HepG2 (cell line): ENCODE measurements at regions not wholly inside any gene's neighbourhood (a gene's known extent, or its start where the extent isn't known, plus 50 kb on each side); places are given as distances from the start of the nearest gene placed in this dataset.
A peak's percentile ranks its signal among the peaks of the same experiment; 100 is the strongest.

Source experiments
- AHR ChIP-seq: IDR thresholded peaks from 2 replicates; pipeline ENCODE4 v1.6.1; 2018; ENCODE audit warnings: missing genetic modification reagents, missing compliant biosample characterization
- EP300 ChIP-seq, 3 experiments: sonication (generic) in 1 of 3; formaldehyde crosslinking in 1 of 3; IDR thresholded peaks; 2 replicates each; pipeline versions ENCODE4 v1.5.1 to v1.6.1; 2011 to 2020; ENCODE audit warnings: low read depth in 2 of 3, low read length in 2 of 3, borderline replicate concordance in 1 of 3, improper control_type of control experiment in 1 of 3, mild to moderate bottlenecking in 1 of 3, missing genetic modification reagents in 1 of 3, moderate library complexity in 1 of 3
- FOXP1 ChIP-seq, 2 experiments: fragments of 450-650 bp in 1 of 2; IDR thresholded peaks; 2 replicates each; pipeline ENCODE4 v1.6.1; 2017 to 2018; ENCODE audit warnings: antibody characterized with exemption in 1 of 2
- GTF2F1 ChIP-seq: fragments of 150-350 bp; IDR thresholded peaks from 2 replicates; pipeline ENCODE4 v1.6.1; 2014; ENCODE audit warnings: low read length
- HMG20A ChIP-seq: IDR thresholded peaks from 2 replicates; pipeline ENCODE4 v1.6.1; 2016; ENCODE audit warnings: borderline replicate concordance
- HOXA7 ChIP-seq: sonication (generic); formaldehyde crosslinking; IDR thresholded peaks from 2 replicates; pipeline ENCODE4 v1.8.1; 2022; ENCODE audit warnings: mild to moderate bottlenecking, missing genetic modification reagents, moderate library complexity
- IRF2 ChIP-seq: IDR thresholded peaks from 2 replicates; pipeline ENCODE4 v1.6.1; 2018; ENCODE audit warnings: missing genetic modification reagents, missing compliant biosample characterization
- KAT7 ChIP-seq: IDR thresholded peaks from 2 replicates; pipeline ENCODE4 v1.6.1; 2018; ENCODE audit warnings: borderline replicate concordance, missing compliant biosample characterization
- SRSF1 ChIP-seq: fragments of 200-400 bp; formaldehyde crosslinking; optimal IDR thresholded peaks from 2 replicates; pipeline ENCODE3; 2017; ENCODE audit warnings: mild to moderate bottlenecking, low read depth, low read length, moderate library complexity
- ZNF496 ChIP-seq: sonication (generic); formaldehyde crosslinking; IDR thresholded peaks from 2 replicates; pipeline ENCODE4 v1.8.1; 2023; ENCODE audit warnings: mild to moderate bottlenecking, moderate library complexity, missing genetic modification reagents; ENCODE audit not compliant: insufficient replicate concordance
- ZNF773 ChIP-seq: sonication (generic); formaldehyde crosslinking; IDR thresholded peaks from 2 replicates; pipeline ENCODE4 v1.4.0; 2020; ENCODE audit warnings: missing genetic modification reagents, borderline replicate concordance
- ZNF841 ChIP-seq: sonication (generic); formaldehyde crosslinking; IDR thresholded peaks from 2 replicates; pipeline ENCODE4 v1.8.1; 2023; ENCODE audit warnings: missing genetic modification reagents, borderline replicate concordance
- ZSCAN12 ChIP-seq: sonication (generic); formaldehyde crosslinking; IDR thresholded peaks from 2 replicates; pipeline ENCODE4 v1.9.0; 2021; ENCODE audit warnings: mild to moderate bottlenecking, missing genetic modification reagents
- TF ChIP-seq, protein P1 (sequence below): IDR thresholded peaks from 2 replicates; pipeline ENCODE4 v1.4.0; 2020; ENCODE audit warnings: mild to moderate bottlenecking, missing genetic modification reagents
- TF ChIP-seq, protein P2 (sequence below): sonication (generic); formaldehyde crosslinking; IDR thresholded peaks from 2 replicates; pipeline ENCODE4 v1.5.0; 2020; ENCODE audit warnings: mild to moderate bottlenecking, missing genetic modification reagents
- TF ChIP-seq, protein P3 (sequence below): sonication (generic); formaldehyde crosslinking; IDR thresholded peaks from 2 replicates; pipeline ENCODE4 v1.4.0; 2020; ENCODE audit warnings: missing genetic modification reagents
- TF ChIP-seq, protein P4 (sequence below): sonication (generic); formaldehyde crosslinking; IDR thresholded peaks from 2 replicates; pipeline ENCODE4 v1.4.0; 2020; ENCODE audit warnings: missing genetic modification reagents, borderline replicate concordance

DNA sequence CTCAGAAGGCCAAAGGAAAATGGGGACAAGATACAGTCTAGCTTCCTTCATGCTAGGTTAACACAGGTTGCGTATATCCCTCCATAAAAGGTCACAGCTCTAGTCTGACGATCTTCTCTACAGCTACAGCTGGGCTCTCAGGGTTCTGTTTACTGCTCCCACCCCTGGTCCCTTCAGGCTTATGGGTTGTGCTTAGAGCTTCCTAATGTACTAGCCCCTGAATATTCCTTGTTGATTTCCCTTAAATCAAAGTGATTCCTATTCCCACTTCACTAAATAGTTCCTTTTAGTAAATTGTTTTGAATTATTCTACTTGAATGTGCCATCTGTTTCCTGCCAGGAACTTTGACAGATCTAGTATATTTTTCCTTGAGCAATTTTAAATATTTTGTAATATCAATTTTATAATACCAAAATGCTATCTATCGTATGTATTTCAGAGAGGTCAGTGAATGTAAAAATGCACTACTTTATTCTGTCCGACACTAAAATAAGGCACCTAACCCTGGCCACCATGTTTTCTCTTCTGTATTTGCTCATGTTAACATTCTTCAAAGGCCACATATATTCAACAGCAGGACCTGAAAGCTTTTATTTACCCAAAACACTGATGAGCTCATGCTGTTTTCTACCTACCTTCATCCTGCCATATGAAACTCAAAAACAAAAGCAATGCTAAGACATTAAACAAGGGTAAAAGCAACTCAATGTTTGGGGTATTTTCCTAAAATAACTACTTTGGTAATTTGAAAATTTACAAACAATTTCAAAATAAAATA lies 92.8 kb upstream of the TGFBR2 start (continued):
- TF ChIP-seq, protein P1, sequence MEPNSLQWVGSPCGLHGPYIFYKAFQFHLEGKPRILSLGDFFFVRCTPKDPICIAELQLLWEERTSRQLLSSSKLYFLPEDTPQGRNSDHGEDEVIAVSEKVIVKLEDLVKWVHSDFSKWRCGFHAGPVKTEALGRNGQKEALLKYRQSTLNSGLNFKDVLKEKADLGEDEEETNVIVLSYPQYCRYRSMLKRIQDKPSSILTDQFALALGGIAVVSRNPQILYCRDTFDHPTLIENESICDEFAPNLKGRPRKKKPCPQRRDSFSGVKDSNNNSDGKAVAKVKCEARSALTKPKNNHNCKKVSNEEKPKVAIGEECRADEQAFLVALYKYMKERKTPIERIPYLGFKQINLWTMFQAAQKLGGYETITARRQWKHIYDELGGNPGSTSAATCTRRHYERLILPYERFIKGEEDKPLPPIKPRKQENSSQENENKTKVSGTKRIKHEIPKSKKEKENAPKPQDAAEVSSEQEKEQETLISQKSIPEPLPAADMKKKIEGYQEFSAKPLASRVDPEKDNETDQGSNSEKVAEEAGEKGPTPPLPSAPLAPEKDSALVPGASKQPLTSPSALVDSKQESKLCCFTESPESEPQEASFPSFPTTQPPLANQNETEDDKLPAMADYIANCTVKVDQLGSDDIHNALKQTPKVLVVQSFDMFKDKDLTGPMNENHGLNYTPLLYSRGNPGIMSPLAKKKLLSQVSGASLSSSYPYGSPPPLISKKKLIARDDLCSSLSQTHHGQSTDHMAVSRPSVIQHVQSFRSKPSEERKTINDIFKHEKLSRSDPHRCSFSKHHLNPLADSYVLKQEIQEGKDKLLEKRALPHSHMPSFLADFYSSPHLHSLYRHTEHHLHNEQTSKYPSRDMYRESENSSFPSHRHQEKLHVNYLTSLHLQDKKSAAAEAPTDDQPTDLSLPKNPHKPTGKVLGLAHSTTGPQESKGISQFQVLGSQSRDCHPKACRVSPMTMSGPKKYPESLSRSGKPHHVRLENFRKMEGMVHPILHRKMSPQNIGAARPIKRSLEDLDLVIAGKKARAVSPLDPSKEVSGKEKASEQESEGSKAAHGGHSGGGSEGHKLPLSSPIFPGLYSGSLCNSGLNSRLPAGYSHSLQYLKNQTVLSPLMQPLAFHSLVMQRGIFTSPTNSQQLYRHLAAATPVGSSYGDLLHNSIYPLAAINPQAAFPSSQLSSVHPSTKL (CRISPR knock-in tag), result peak; percentile 68
- TF ChIP-seq FOXP1 (IDR thresholded peaks at IDR 0.05), result no peak
- TF ChIP-seq FOXP1 (CRISPR knock-in tag; IDR thresholded peaks at IDR 0.05), result peak; percentile 59
- TF ChIP-seq, protein P2, sequence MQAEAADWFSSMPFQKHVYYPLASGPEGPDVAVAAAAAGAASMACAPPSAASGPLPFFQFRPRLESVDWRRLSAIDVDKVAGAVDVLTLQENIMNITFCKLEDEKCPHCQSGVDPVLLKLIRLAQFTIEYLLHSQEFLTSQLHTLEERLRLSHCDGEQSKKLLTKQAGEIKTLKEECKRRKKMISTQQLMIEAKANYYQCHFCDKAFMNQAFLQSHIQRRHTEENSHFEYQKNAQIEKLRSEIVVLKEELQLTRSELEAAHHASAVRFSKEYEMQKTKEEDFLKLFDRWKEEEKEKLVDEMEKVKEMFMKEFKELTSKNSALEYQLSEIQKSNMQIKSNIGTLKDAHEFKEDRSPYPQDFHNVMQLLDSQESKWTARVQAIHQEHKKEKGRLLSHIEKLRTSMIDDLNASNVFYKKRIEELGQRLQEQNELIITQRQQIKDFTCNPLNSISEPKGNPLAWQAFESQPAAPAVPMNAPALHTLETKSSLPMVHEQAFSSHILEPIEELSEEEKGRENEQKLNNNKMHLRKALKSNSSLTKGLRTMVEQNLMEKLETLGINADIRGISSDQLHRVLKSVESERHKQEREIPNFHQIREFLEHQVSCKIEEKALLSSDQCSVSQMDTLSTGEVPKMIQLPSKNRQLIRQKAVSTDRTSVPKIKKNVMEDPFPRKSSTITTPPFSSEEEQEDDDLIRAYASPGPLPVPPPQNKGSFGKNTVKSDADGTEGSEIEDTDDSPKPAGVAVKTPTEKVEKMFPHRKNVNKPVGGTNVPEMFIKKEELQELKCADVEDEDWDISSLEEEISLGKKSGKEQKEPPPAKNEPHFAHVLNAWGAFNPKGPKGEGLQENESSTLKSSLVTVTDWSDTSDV (CRISPR knock-in tag), result no peak
- no peak for TF ChIP-seq ZNF841 (CRISPR knock-in tag)
- no peak for TF ChIP-seq GTF2F1
- TF ChIP-seq, protein P3, sequence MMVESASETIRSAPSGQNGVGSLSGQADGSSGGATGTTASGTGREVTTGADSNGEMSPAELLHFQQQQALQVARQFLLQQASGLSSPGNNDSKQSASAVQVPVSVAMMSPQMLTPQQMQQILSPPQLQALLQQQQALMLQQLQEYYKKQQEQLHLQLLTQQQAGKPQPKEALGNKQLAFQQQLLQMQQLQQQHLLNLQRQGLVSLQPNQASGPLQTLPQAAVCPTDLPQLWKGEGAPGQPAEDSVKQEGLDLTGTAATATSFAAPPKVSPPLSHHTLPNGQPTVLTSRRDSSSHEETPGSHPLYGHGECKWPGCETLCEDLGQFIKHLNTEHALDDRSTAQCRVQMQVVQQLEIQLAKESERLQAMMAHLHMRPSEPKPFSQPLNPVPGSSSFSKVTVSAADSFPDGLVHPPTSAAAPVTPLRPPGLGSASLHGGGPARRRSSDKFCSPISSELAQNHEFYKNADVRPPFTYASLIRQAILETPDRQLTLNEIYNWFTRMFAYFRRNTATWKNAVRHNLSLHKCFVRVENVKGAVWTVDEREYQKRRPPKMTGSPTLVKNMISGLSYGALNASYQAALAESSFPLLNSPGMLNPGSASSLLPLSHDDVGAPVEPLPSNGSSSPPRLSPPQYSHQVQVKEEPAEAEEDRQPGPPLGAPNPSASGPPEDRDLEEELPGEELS, result peak; percentile 27; the same call in 1 of the 2 replicates
- TF ChIP-seq, protein P4, sequence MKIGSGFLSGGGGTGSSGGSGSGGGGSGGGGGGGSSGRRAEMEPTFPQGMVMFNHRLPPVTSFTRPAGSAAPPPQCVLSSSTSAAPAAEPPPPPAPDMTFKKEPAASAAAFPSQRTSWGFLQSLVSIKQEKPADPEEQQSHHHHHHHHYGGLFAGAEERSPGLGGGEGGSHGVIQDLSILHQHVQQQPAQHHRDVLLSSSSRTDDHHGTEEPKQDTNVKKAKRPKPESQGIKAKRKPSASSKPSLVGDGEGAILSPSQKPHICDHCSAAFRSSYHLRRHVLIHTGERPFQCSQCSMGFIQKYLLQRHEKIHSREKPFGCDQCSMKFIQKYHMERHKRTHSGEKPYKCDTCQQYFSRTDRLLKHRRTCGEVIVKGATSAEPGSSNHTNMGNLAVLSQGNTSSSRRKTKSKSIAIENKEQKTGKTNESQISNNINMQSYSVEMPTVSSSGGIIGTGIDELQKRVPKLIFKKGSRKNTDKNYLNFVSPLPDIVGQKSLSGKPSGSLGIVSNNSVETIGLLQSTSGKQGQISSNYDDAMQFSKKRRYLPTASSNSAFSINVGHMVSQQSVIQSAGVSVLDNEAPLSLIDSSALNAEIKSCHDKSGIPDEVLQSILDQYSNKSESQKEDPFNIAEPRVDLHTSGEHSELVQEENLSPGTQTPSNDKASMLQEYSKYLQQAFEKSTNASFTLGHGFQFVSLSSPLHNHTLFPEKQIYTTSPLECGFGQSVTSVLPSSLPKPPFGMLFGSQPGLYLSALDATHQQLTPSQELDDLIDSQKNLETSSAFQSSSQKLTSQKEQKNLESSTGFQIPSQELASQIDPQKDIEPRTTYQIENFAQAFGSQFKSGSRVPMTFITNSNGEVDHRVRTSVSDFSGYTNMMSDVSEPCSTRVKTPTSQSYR, result no peak
- TF ChIP-seq HOXA7, result no peak
- no peak for TF ChIP-seq ZSCAN12
- TF ChIP-seq AHR (CRISPR knock-in tag), result no peak
- no peak for TF ChIP-seq IRF2 (CRISPR knock-in tag)
- 0 out of 2 replicates have a peak, but pooled peaks have one; percentile 15 for TF ChIP-seq HMG20A
- no peak for TF ChIP-seq ZNF496 (CRISPR knock-in tag)
- TF ChIP-seq EP300 (IDR thresholded peaks at IDR 0.05; ENCODE audit: low read depth in 2 of 2, low read length in 2 of 2), result peak in 1 of 2 experiments; percentile 40; a peak in 1 of 4 replicates
- no peak for TF ChIP-seq EP300 (CRISPR knock-in tag; IDR thresholded peaks at IDR 0.05; ENCODE audit: borderline replicate concordance)
- no peak for TF ChIP-seq ZNF773 (CRISPR knock-in tag)
- no peak for TF ChIP-seq KAT7
- no peak for TF ChIP-seq SRSF1
